ENCODE measurements at regions not wholly inside any gene's neighbourhood (a gene's known extent, or its start where the extent isn't known, plus 50 kb on each side); places are given as distances from the start of the nearest gene placed in this dataset.
"Not testable (repeated sequence)": the region's sequence is repeated elsewhere in the genome, so short reads cannot be mapped to it uniquely, and the experiment has no call there.

GRCh38 chr4:116018831-116019230, 905.4 kb upstream of the NDST4 start:
- intact Hi-C loops (cut with DNase I, micrococcal nuclease) = no loop called here
- no peak for DNase-seq
- ATAC-seq = no peak

- intact Hi-C loops (cut with DNase I, micrococcal nuclease) = no loop called here
- DNase-seq (no peak), ATAC-seq (no peak)
These were observed 902.8 kb upstream of the NDST4 start for GRCh38 chr4:116016201-116016600.

GRCh38 chr4:116015549-116015948, 902.1 kb upstream of the NDST4 start:
- DNase-seq = no peak
- intact Hi-C loops (cut with DNase I, micrococcal nuclease) = no loop called here
- no peak for ATAC-seq

- intact Hi-C loops (cut with DNase I, micrococcal nuclease) = no loop called here
- ATAC-seq = no peak
- DNase-seq = no peak
These were observed 901.6 kb upstream of the NDST4 start for GRCh38 chr4:116015062-116015461.

- intact Hi-C loops (cut with DNase I, micrococcal nuclease) = no loop called here
- ATAC-seq = no peak
These were observed 897.5 kb upstream of the NDST4 start for GRCh38 chr4:116010923-116011322.

GRCh38 chr4:116005806-116006088, 892.3 kb upstream of the NDST4 start:
- intact Hi-C loops (cut with DNase I, micrococcal nuclease) = no loop called here

More at GRCh38 chr4:116010923-116011322, 897.5 kb upstream of the NDST4 start:
- no peak for DNase-seq

GRCh38 chr4:116005037-116005805, 891.8 kb upstream of the NDST4 start:
- intact Hi-C loops (cut with DNase I, micrococcal nuclease) = no loop called here
- ATAC-seq = no peak
- DNase-seq = no peak

More at GRCh38 chr4:116005806-116006088, 892.3 kb upstream of the NDST4 start:
- ATAC-seq (no peak), DNase-seq (no peak)

GRCh38 chr4:116001291-116001690, 887.9 kb upstream of the NDST4 start:
- no peak for DNase-seq
- intact Hi-C loops (cut with DNase I, micrococcal nuclease) = no loop called here
- ATAC-seq = no peak

- intact Hi-C loops (cut with DNase I, micrococcal nuclease) = no loop called here
- ATAC-seq (no peak), DNase-seq (no peak)
These were observed 873.2 kb upstream of the NDST4 start for GRCh38 chr4:115986573-115986972.

GRCh38 chr4:115975421-115976001, 862.1 kb upstream of the NDST4 start:
- intact Hi-C loops (cut with DNase I, micrococcal nuclease); ATAC-seq; DNase-seq: not testable (repeated sequence)

GRCh38 chr4:115973768-115974167, 860.3 kb upstream of the NDST4 start:
- DNase-seq = no peak
- ATAC-seq = no peak
- intact Hi-C loops (cut with DNase I, micrococcal nuclease) = no loop called here

GRCh38 chr4:115972967-115973366, 859.5 kb upstream of the NDST4 start:
- intact Hi-C loops (cut with DNase I, micrococcal nuclease) = no loop called here
- DNase-seq (no peak), ATAC-seq (no peak)

- intact Hi-C loops (cut with DNase I, micrococcal nuclease) = no loop called here
- ATAC-seq (no peak), DNase-seq (no peak)
These were observed 857.4 kb upstream of the NDST4 start for GRCh38 chr4:115970859-115971258.

- DNase-seq = no peak
- ATAC-seq = no peak
- intact Hi-C loops (cut with DNase I, micrococcal nuclease) = no loop called here
These were observed 856.3 kb upstream of the NDST4 start for GRCh38 chr4:115969756-115970155.

GRCh38 chr4:115965588-115965987, 852.2 kb upstream of the NDST4 start:
- no peak for ATAC-seq
- intact Hi-C loops (cut with DNase I, micrococcal nuclease) = no loop called here
- no peak for DNase-seq

- DNase-seq; intact Hi-C loops (cut with DNase I, micrococcal nuclease); ATAC-seq: not testable (repeated sequence)
These were observed 842.8 kb upstream of the NDST4 start for GRCh38 chr4:115956054-115956796.

- intact Hi-C loops (cut with DNase I, micrococcal nuclease) = no loop called here
These were observed 837.4 kb upstream of the NDST4 start for GRCh38 chr4:115950806-115951205.

GRCh38 chr4:115949974-115950743, 836.7 kb upstream of the NDST4 start:
- intact Hi-C loops (cut with DNase I, micrococcal nuclease); DNase-seq; ATAC-seq: not testable (repeated sequence)

More at GRCh38 chr4:115950806-115951205, 837.4 kb upstream of the NDST4 start:
- ATAC-seq = no peak
- no peak for DNase-seq

GRCh38 chr4:115945026-115945425, 831.6 kb upstream of the NDST4 start:
- intact Hi-C loops (cut with DNase I, micrococcal nuclease) = no loop called here
- no peak for ATAC-seq

More at GRCh38 chr4:115945026-115945425, 831.6 kb upstream of the NDST4 start:
- no peak for DNase-seq
